ENCODE measurements at regions not wholly inside any gene's neighbourhood (a gene's known extent, or its start where the extent isn't known, plus 50 kb on each side); places are given as distances from the start of the nearest gene placed in this dataset.

DNA sequence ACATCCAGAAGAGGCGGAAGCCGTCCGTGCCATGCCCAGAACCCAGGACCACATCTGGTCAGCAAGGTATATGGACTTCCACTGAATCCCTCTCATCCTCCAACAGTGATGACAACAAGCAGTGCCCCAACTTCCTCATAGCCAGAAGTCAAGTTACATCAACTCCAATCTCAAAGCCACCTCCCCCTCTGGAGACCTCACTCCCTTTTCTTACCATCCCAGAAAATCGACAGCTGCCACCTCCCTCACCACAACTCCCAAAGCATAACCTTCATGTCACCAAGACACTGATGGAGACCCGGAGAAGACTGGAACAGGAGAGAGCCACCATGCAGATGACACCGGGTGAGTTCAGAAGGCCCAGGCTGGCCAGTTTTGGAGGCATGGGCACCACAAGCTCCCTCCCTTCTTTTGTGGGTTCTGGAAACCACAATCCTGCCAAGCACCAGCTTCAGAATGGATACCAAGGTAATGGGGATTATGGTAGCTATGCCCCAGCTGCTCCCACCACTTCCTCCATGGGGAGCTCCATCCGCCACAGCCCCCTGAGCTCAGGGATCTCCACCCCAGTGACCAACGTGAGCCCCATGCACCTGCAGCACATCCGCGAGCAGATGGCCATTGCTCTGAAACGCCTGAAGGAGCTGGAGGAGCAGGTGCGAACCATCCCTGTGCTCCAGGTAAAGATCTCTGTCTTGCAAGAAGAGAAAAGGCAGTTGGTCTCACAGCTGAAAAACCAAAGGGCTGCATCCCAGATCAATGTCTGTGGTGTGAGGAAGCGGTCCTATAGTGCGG lies 130.3 kb upstream of the DMRT1 start:
- Histone ChIP-seq H3K4me2 (ENCODE audit: control insufficient read depth, insufficient read depth) (no peak overlapping the region), H3K27me3 (replicated peaks in 1 of 2; ENCODE audit: control insufficient read depth in 2 of 2, insufficient read depth in 2 of 2, low read length in 1 of 2) (peaks cover 0 to 8% of the 10 kb centered on the region in 2 experiments), H3K36me3 (ENCODE audit: control insufficient read depth in 2 of 2, insufficient read depth in 2 of 2, low read length in 1 of 2) (no peaks in the 10 kb centered on the region), H3K4me1 (ENCODE audit: control insufficient read depth, insufficient read depth, low read length) (no peaks in the 10 kb centered on the region), H3K9me3 (replicated peaks; ENCODE audit: control insufficient read depth, insufficient read depth, low read length) (no peaks in the 10 kb centered on the region), H3K27ac (ENCODE audit: control insufficient read depth, insufficient read depth) (no peak overlapping the region), H2AFZ (ENCODE audit: control insufficient read depth, low read depth, low read length) (no peak overlapping the region), H3K9ac (ENCODE audit: control insufficient read depth, insufficient read depth, low read length) (no peak overlapping the region), H3K4me3 (no peak overlapping the region), H4K20me1 (ENCODE audit: control insufficient read depth, insufficient read depth) (no peaks in the 10 kb centered on the region), H3K79me2 (ENCODE audit: control insufficient read depth, insufficient read depth, low read length) (no peaks in the 10 kb centered on the region)
- DNase-seq (ENCODE audit: low read depth, low spot score) (no peak), FAIRE-seq (no peak), ATAC-seq (no peak)
- TF ChIP-seq ZNF622 (IDR thresholded peaks at IDR 0.05) = no peak
- TF ChIP-seq STAT3 (IDR thresholded peaks at IDR 0.05; ENCODE audit: low read depth, low read length) = no peak
- no peak for TF ChIP-seq NBN (IDR thresholded peaks at IDR 0.05)
- TF ChIP-seq ELK1 (IDR thresholded peaks at IDR 0.05; ENCODE audit: low read depth, low read length) = no peak
- no peak for TF ChIP-seq NR2C1 (IDR thresholded peaks at IDR 0.05)
- TF ChIP-seq IKZF1 (conservative IDR thresholded peaks at IDR 0.05) = no peak
- no peak for TF ChIP-seq KDM1A (IDR thresholded peaks at IDR 0.05; ENCODE audit: borderline replicate concordance)
- TF ChIP-seq MXI1 (IDR thresholded peaks at IDR 0.05; ENCODE audit: low read depth, low read length) = no peak
- TF ChIP-seq SIX5 (IDR thresholded peaks at IDR 0.05; ENCODE audit: low read depth, low read length, severe bottlenecking) = no peak
- TF ChIP-seq ZNF384 (IDR thresholded peaks at IDR 0.05; ENCODE audit: borderline replicate concordance, low read depth, low read length) = no peak
- no peak for TF ChIP-seq HDAC2 (IDR thresholded peaks at IDR 0.05)
- TF ChIP-seq, protein P1, sequence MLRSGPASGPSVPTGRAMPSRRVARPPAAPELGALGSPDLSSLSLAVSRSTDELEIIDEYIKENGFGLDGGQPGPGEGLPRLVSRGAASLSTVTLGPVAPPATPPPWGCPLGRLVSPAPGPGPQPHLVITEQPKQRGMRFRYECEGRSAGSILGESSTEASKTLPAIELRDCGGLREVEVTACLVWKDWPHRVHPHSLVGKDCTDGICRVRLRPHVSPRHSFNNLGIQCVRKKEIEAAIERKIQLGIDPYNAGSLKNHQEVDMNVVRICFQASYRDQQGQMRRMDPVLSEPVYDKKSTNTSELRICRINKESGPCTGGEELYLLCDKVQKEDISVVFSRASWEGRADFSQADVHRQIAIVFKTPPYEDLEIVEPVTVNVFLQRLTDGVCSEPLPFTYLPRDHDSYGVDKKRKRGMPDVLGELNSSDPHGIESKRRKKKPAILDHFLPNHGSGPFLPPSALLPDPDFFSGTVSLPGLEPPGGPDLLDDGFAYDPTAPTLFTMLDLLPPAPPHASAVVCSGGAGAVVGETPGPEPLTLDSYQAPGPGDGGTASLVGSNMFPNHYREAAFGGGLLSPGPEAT (IDR thresholded peaks at IDR 0.05; ENCODE audit: low read depth) = no peak
- no peak for TF ChIP-seq BCL3 (IDR thresholded peaks at IDR 0.05; ENCODE audit: borderline replicate concordance, insufficient read depth, low read depth, low read length, poor library complexity, severe bottlenecking)
- no peak for TF ChIP-seq ATF7 (IDR thresholded peaks at IDR 0.05; ENCODE audit: low read depth)
- no peak for TF ChIP-seq ZBTB33 (IDR thresholded peaks at IDR 0.05)
- in situ Hi-C loops (cut with MboI) (no loop called here), intact Hi-C loops (cut with micrococcal nuclease; ENCODE audit: unreplicated experiment) (no loop called here)
- 31% methylated on average over 14 of the region's 14 CpGs for WGBS (ENCODE audit: insufficient coverage, insufficient replicate concordance, low lambda C conversion rate, missing lambda C conversion rate)
- CTCF ChIA-PET = interaction anchor here (0.7 kb wide), 1 partner anchor 10 kb away, joined by 4 read pairs; no protein-coding TSS in a partner anchor
- POLR2A ChIA-PET = no interaction called here
- BruUV-seq (replicated peaks) = no TSS peak
- RAD21 ChIA-PET (ENCODE audit: unreplicated experiment) = no interaction called here
- SMC1A ChIA-PET (ENCODE audit: uncharacterized antibody, unreplicated experiment) = no interaction called here

All from GM12878 (cell line).